IMR-90 (cell line): ENCODE measurements at regions not wholly inside any gene's neighbourhood (a gene's known extent, or its start where the extent isn't known, plus 50 kb on each side); places are given as distances from the start of the nearest gene placed in this dataset.
"Not testable (repeated sequence)": the region's sequence is repeated elsewhere in the genome, so short reads cannot be mapped to it uniquely, and the experiment has no call there.

ENCODE experiments used
- ATAC-seq: fragments of 200-7000 bp; cut with Tn5 transposase; 2 replicates; pipeline ENCODE4 v1.9.1; 2020; ENCODE audit warnings: low read depth, mild to moderate bottlenecking, moderate library complexity
- BruUV-seq: library from RNA; stranded (reverse); fragments of 400-500 nt; replicated peaks from 2 replicates; lab custom pipeline; 2021; lab: Mats Ljungman, UMichigan
- CTCF ChIA-PET: fragments of 300-600 bp; formaldehyde crosslinking; extraction: SDS; loops from one replicate; lab custom pipeline; 2021; ENCODE audit warnings: antibody characterized with exemption; lab: Yijun Ruan, JAX
- POLR2A ChIA-PET: fragments of 300-600 bp; sonication (Branson Sonifier 250); formaldehyde crosslinking; loops from one replicate; lab custom pipeline; 2022; ENCODE audit warnings: antibody characterized with exemption; ENCODE audit not compliant: unreplicated experiment; lab: Charles Lee
- DNase-seq: peaks from one replicate; pipeline ENCODE4 v3.0.0; 2013
- H2AFZ ChIP-seq: replicated peaks from 2 replicates; pipeline ENCODE3; 2013; ENCODE audit warnings: low read length, mild to moderate bottlenecking; ENCODE audit not compliant: poor library complexity
- H2AK5ac ChIP-seq: 2 replicates; pipeline ENCODE4 v1.6.1; 2013; ENCODE audit warnings: low read depth, low read length, inconsistent platforms
- H2AK9ac ChIP-seq: replicated peaks from 2 replicates; pipeline ENCODE3; 2013; ENCODE audit warnings: mild to moderate bottlenecking, low read depth, low read length, moderate library complexity; ENCODE audit not compliant: poor library complexity
- H2BK120ac ChIP-seq: 2 replicates; pipeline ENCODE4 v1.6.1; 2013; ENCODE audit warnings: low read depth, low read length, inconsistent platforms
- H2BK15ac ChIP-seq: 3 replicates; pipeline ENCODE4 v1.6.1; 2013; ENCODE audit warnings: low read depth, low read length, inconsistent platforms
- H2BK20ac ChIP-seq: 2 replicates; pipeline ENCODE4 v1.6.1; 2013; ENCODE audit warnings: low read depth, mild to moderate bottlenecking, inconsistent platforms, low read length, moderate library complexity
- H2BK5ac ChIP-seq: 2 replicates; pipeline ENCODE4 v1.6.1; 2013; ENCODE audit warnings: mild to moderate bottlenecking, low read depth, low read length, inconsistent platforms; ENCODE audit not compliant: poor library complexity, severe bottlenecking
- H3K14ac ChIP-seq: replicated peaks from 2 replicates; pipeline ENCODE4 v1.6.1; 2013; ENCODE audit warnings: low read depth, low read length, inconsistent platforms
- H3K18ac ChIP-seq: 2 replicates; pipeline ENCODE4 v1.6.1; 2013; ENCODE audit warnings: low read depth, low read length, control low read depth
- H3K23ac ChIP-seq: 2 replicates; pipeline ENCODE4 v1.6.1; 2013; ENCODE audit warnings: low read depth, low read length, inconsistent platforms
- H3K27ac ChIP-seq: 2 replicates; pipeline ENCODE4 v1.5.1; 2013; ENCODE audit warnings: mild to moderate bottlenecking, control low read depth, low read length; ENCODE audit not compliant: insufficient read depth
- H3K27me3 ChIP-seq: 2 replicates; pipeline ENCODE4 v1.6.1; 2013; ENCODE audit warnings: low read length; ENCODE audit not compliant: control insufficient read depth, insufficient read depth
- H3K36me3 ChIP-seq: 2 replicates; pipeline ENCODE4 v1.6.1; 2013; ENCODE audit warnings: low read length, mixed read lengths; ENCODE audit not compliant: control insufficient read depth, insufficient read depth
- H3K4ac ChIP-seq: 2 replicates; pipeline ENCODE4 v1.6.1; 2013; ENCODE audit warnings: low read depth, low read length, inconsistent platforms
- H3K4me1 ChIP-seq: 2 replicates; pipeline ENCODE4 v1.6.1; 2013; ENCODE audit warnings: low read length, mixed read lengths; ENCODE audit not compliant: control insufficient read depth, insufficient read depth
- H3K4me2 ChIP-seq: 2 replicates; pipeline ENCODE4 v1.6.1; 2013; ENCODE audit warnings: low read depth, mild to moderate bottlenecking, control low read depth, low read length, moderate library complexity
- H3K4me3 ChIP-seq: 2 replicates; pipeline ENCODE4 v1.5.1; 2013; ENCODE audit warnings: low read depth, mild to moderate bottlenecking, control low read depth, low read length, moderate library complexity; ENCODE audit not compliant: insufficient read depth
- H3K56ac ChIP-seq: 2 replicates; pipeline ENCODE4 v1.6.1; 2013; ENCODE audit warnings: low read length, inconsistent platforms; ENCODE audit not compliant: insufficient read depth; ENCODE audit errors: extremely low read depth
- H3K79me1 ChIP-seq, 2 experiments: 2 replicates each; pipeline ENCODE4 v1.6.1; 2013; ENCODE audit warnings: low read length in 2 of 2, inconsistent platforms in 1 of 2, low read depth in 1 of 2
- H3K9ac ChIP-seq: 2 replicates; pipeline ENCODE4 v1.6.1; 2013; ENCODE audit warnings: low read depth, low read length, control low read depth
- H3K9me1 ChIP-seq: 2 replicates; pipeline ENCODE4 v1.6.1; 2013; ENCODE audit warnings: low read length, inconsistent platforms; ENCODE audit not compliant: insufficient read depth
- H3K9me3 ChIP-seq: 2 replicates; pipeline ENCODE4 v1.6.1; 2013; ENCODE audit warnings: low read length; ENCODE audit not compliant: control insufficient read depth, insufficient read depth
- H4K20me1 ChIP-seq: 2 replicates; pipeline ENCODE4 v1.6.1; 2013; ENCODE audit warnings: low read length, inconsistent platforms; ENCODE audit not compliant: insufficient read depth
- H4K5ac ChIP-seq: 2 replicates; pipeline ENCODE4 v1.6.1; 2013; ENCODE audit warnings: mild to moderate bottlenecking, low read depth, low read length, control low read depth
- H4K8ac ChIP-seq, 2 experiments: 2 replicates each; pipeline ENCODE4 v1.6.1; 2013; ENCODE audit warnings: low read depth in 2 of 2, low read length in 2 of 2, control low read depth in 1 of 2, inconsistent platforms in 1 of 2
- H4K91ac ChIP-seq: 2 replicates; pipeline ENCODE4 v1.6.1; 2013; ENCODE audit warnings: low read depth, low read length, inconsistent platforms; ENCODE audit not compliant: insufficient read depth
- WGBS, 2 experiments: methylation state at CpG; one replicate each; pipeline versions ENCODE4 v1.1.5 to v1.1.7; 2013; ENCODE audit warnings: missing lambda C conversion rate in 2 of 2; ENCODE audit not compliant: insufficient read length in 1 of 2; ENCODE audit errors: extremely low coverage in 2 of 2; 5-methylcytosine and 5-hydroxymethylcytosine counted together
- dilution Hi-C: fragments of 300-500 bp; cut with HindIII; formaldehyde crosslinking; loops from one replicate; pipeline ENCODE4 v1.14.3; 2018; ENCODE audit warnings: low sequenced_read_pairs; ENCODE audit not compliant: unreplicated experiment
- in situ Hi-C: fragments of 300-500 bp; cut with MboI; formaldehyde crosslinking; loops from 3 replicates; pipeline ENCODE4 v1.14.3; 2019; ENCODE audit warnings: low sequenced_read_pairs, inconsistent platforms, mixed read lengths
- intact Hi-C: fragments of 100-400 bp; cut with micrococcal nuclease; formaldehyde crosslinking; loops from 2 replicates; pipeline ENCODE4 v1.10.0; 2022

DNA sequence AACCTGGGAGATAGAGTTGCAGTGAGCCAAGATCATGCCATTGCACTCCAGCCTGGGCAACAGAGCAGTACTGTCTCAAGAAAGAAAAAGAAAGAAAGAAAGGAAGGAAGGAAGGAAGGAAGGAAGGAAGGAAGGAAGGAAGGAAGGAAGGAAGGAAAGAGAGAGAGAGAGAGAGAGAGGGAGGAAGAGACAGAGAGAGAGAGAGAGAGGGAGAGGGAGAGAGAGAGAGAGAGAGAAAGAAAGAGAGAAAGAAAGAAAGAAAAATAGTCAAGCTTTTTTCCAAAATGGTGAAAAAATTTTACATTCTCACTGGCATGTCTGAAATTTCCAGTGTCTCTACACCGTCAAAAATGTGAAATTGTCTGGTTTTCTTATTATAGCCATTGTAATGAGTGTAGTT is 138.9 kb downstream of the OR13H1 start:
- H4K8ac ChIP-seq, H3K4me2 ChIP-seq, BruUV-seq, H2BK120ac ChIP-seq, H4K5ac ChIP-seq, H3K18ac ChIP-seq, H2AK9ac ChIP-seq, H2AK5ac ChIP-seq, H3K4me1 ChIP-seq, ATAC-seq, DNase-seq, H2BK5ac ChIP-seq, H3K14ac ChIP-seq, H2AFZ ChIP-seq, CTCF ChIA-PET, in situ Hi-C loops, H3K4me3 ChIP-seq, H3K9ac ChIP-seq, POLR2A ChIA-PET, dilution Hi-C loops, H3K79me1 ChIP-seq, H3K9me3 ChIP-seq, intact Hi-C loops, H3K4ac ChIP-seq, H4K20me1 ChIP-seq, H3K23ac ChIP-seq, H4K91ac ChIP-seq, H3K9me1 ChIP-seq, H3K27me3 ChIP-seq, H3K27ac ChIP-seq, H3K36me3 ChIP-seq, H2BK15ac ChIP-seq, H3K56ac ChIP-seq, H2BK20ac ChIP-seq: not testable (repeated sequence)
- WGBS, 2 experiments: no CpG with 5 or more reads among the region's 1 CpG
